ENCODE measurements at regions not wholly inside any gene's neighbourhood (a gene's known extent, or its start where the extent isn't known, plus 50 kb on each side); places are given as distances from the start of the nearest gene placed in this dataset.

DNA sequence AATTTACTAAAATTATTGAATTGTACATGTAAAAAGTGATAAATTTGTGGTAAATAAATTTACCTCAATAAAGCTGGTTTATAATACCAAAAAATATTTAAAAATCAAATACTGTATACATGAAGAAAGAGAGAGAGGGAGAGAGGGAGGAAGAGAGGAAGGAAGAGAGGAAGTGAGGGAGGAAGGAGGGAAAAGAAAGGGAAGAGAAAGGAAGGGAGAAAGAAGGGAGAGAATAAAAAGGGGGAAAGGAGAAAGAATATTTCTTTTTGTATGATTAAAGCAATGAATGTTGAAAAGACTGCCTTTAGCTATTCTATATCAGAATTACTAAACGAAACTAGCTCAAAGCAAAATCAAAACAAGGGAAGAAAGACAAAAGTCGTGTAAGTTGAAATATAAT lies 150.0 kb downstream of the LRIG2 start:
- H2AK5ac ChIP-seq (ENCODE audit: low read depth, low read length): no peak overlapping the region
- H2BK20ac ChIP-seq (ENCODE audit: low read length): no peak overlapping the region
- H2BK12ac ChIP-seq (ENCODE audit: low read depth, low read length): no peak overlapping the region
- 85% methylated on average over 2 of the region's 2 CpGs; no CpG with 5 or more reads in 1 of the 2 experiments for WGBS, 2 experiments (ENCODE audit: extremely low coverage in 1 of 2, insufficient coverage in 1 of 2, insufficient read length in 1 of 2, insufficient replicate concordance in 2 of 2, low coverage in 1 of 2, low lambda C conversion rate in 2 of 2, missing lambda C conversion rate in 1 of 2)
- no peak overlapping the region for H2BK5ac ChIP-seq (ENCODE audit: low read depth, low read length)
- H3K9ac ChIP-seq (replicated peaks in 1 of 4; ENCODE audit: extremely low read depth in 1 of 4, low read depth in 3 of 4, low read length in 3 of 4): no peak overlapping the region
- no peak overlapping the region for H3K4me3 ChIP-seq (ENCODE audit: extremely low read depth in 1 of 4, insufficient read depth in 2 of 4, low read depth in 3 of 4, low read length in 4 of 4)
- H2BK120ac ChIP-seq (replicated peaks; ENCODE audit: low read depth, low read length): no peak overlapping the region
- no peaks in the 10 kb centered on the region for H3K79me1 ChIP-seq (ENCODE audit: low read depth, low read length)
- H3K23ac ChIP-seq (ENCODE audit: insufficient read length): no peak overlapping the region
- H3K23me2 ChIP-seq (ENCODE audit: low read depth, low read length): no peaks in the 10 kb centered on the region
- no peak overlapping the region for H2BK15ac ChIP-seq (ENCODE audit: low read length)
- H3K18ac ChIP-seq (ENCODE audit: extremely low read depth, low read length): no peak overlapping the region
- H3K4ac ChIP-seq (replicated peaks; ENCODE audit: insufficient read length, low read depth, low read length): no peak overlapping the region
- H3K36me3 ChIP-seq (ENCODE audit: control insufficient read depth in 2 of 4, insufficient read depth in 4 of 4, low read length in 3 of 4): no peaks in the 10 kb centered on the region
- no peak overlapping the region for H3K56ac ChIP-seq (replicated peaks; ENCODE audit: insufficient read length, low read depth, low read length)
- no peak overlapping the region for H4K8ac ChIP-seq (ENCODE audit: extremely low read depth, insufficient read depth, low read length)
- no peak overlapping the region for H4K91ac ChIP-seq (replicated peaks; ENCODE audit: insufficient read length, low read length)
- H2AFZ ChIP-seq (ENCODE audit: low read length): no peak overlapping the region
- H3K27me3 ChIP-seq (replicated peaks in 1 of 4; ENCODE audit: control insufficient read depth in 3 of 4, extremely low read depth in 1 of 4, insufficient read depth in 3 of 4, low read length in 3 of 4): no peaks in the 10 kb centered on the region
- H3K79me2 ChIP-seq (ENCODE audit: control insufficient read depth in 1 of 2, insufficient read depth in 2 of 2, low read length in 2 of 2): no peaks in the 10 kb centered on the region
- POLR2A ChIA-PET (ENCODE audit: partially characterized antibody): no interaction called here
- no peak overlapping the region for H4K5ac ChIP-seq (ENCODE audit: insufficient read length, low read depth, low read length)
- FAIRE-seq (no peak), DNase-seq (ENCODE audit: low read depth in 1 of 2, low spot score in 2 of 2) (no peak)
- H3K9me3 ChIP-seq (ENCODE audit: insufficient read depth in 2 of 2, low read depth in 1 of 2, low read length in 1 of 2): no peaks in the 10 kb centered on the region
- H3K27ac ChIP-seq (ENCODE audit: low read depth, low read length): no peak overlapping the region
- no peaks in the 10 kb centered on the region for H4K20me1 ChIP-seq (replicated peaks in 1 of 2; ENCODE audit: control insufficient read depth in 1 of 2, insufficient read depth in 2 of 2, low read length in 2 of 2)
- peaks cover 0 to 7% (median 0%) of the 10 kb centered on the region in 4 experiments; a peak in 3 of 7 replicates for H3K4me1 ChIP-seq (replicated peaks in 1 of 4; ENCODE audit: control insufficient read depth in 3 of 4, insufficient read depth in 4 of 4, low read length in 3 of 4)
- H3K4me2 ChIP-seq (ENCODE audit: insufficient read depth in 1 of 2, low read depth in 2 of 2, low read length in 2 of 2): no peak overlapping the region
- CTCF ChIA-PET (ENCODE audit: partially characterized antibody): interaction anchor here (1.0 kb wide), 1 partner anchor 10 kb away, joined by 3 read pairs; no protein-coding TSS in a partner anchor
- H3K14ac ChIP-seq (ENCODE audit: insufficient read length): no peak overlapping the region
- TF ChIP-seq RAD21 (IDR thresholded peaks at IDR 0.05 in 1 of 2, conservative IDR thresholded peaks at IDR 0.05 in 1 of 2; ENCODE audit: low read depth in 2 of 2, low read length in 2 of 2) (no peak), SRF (IDR thresholded peaks at IDR 0.05; ENCODE audit: low read depth, low read length) (no peak), CTBP2 (IDR thresholded peaks at IDR 0.05; ENCODE audit: borderline replicate concordance, insufficient read depth, insufficient read length, low read length) (no peak), SP4 (IDR thresholded peaks at IDR 0.05; ENCODE audit: low read length) (no peak)

Data from H1 (cell line).